Activated T-helper 17 cell treated with anti-CD3 and anti-CD28 coated beads, Interleukin-2, amount 50 U/mL, for 72 hours (primary cell): ENCODE measurements at regions not wholly inside any gene's neighbourhood (a gene's known extent, or its start where the extent isn't known, plus 50 kb on each side); places are given as distances from the start of the nearest gene placed in this dataset.

Experiments used
- ATAC-seq: fragments of 150-1000 bp; cut with Tn5 transposase; replicated peaks from 2 replicates; pipeline ENCODE4 v1.10.0; 2021; ENCODE audit warnings: mild to moderate bottlenecking, moderate library complexity
- H3K27ac Mint-ChIP-seq: one replicate; pipeline ENCODE4 v1.8.0; 2022; ENCODE audit warnings: mixed read lengths
- H3K27me3 Mint-ChIP-seq: one replicate; pipeline ENCODE4 v1.8.0; 2022; ENCODE audit warnings: mixed read lengths
- H3K36me3 Mint-ChIP-seq: one replicate; pipeline ENCODE4 v1.8.0; 2022; ENCODE audit warnings: low read depth, mild to moderate bottlenecking, mixed read lengths
- H3K4me1 Mint-ChIP-seq: one replicate; pipeline ENCODE4 v1.8.0; 2022; ENCODE audit warnings: mixed read lengths
- H3K4me3 Mint-ChIP-seq: one replicate; pipeline ENCODE4 v1.8.0; 2022; ENCODE audit warnings: mild to moderate bottlenecking, mixed read lengths
- H3K9me3 Mint-ChIP-seq: one replicate; pipeline ENCODE4 v1.8.0; 2022; ENCODE audit warnings: mixed read lengths

DNA sequence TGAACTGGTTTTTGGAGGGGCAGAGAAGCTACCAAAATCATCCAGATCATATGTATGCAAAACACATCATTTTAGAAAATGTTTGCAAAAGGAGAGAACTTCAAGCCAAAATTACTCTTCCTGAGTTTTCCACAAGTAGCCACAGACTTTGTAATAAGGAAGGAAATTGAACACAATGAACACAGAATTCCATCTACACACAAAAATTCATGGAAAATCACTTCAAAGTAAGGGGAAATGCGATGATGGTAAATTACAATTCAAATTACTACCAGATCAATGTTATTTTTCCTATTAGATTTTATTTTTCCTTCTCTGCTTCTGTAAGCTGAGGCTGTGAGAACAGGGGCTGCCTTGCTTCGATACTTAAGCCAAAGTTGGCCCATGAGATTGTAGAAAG lies 172.1 kb upstream of the ARL4C start:
- ATAC-seq = no peak
- H3K4me3 Mint-ChIP-seq = no peak overlapping the region
- H3K4me1 Mint-ChIP-seq = no peaks in the 10 kb centered on the region
- peaks cover 27% of the 10 kb centered on the region for H3K27me3 Mint-ChIP-seq
- H3K9me3 Mint-ChIP-seq = peaks cover 3% of the 10 kb centered on the region
- no peak overlapping the region for H3K27ac Mint-ChIP-seq
- no peaks in the 10 kb centered on the region for H3K36me3 Mint-ChIP-seq

DNA sequence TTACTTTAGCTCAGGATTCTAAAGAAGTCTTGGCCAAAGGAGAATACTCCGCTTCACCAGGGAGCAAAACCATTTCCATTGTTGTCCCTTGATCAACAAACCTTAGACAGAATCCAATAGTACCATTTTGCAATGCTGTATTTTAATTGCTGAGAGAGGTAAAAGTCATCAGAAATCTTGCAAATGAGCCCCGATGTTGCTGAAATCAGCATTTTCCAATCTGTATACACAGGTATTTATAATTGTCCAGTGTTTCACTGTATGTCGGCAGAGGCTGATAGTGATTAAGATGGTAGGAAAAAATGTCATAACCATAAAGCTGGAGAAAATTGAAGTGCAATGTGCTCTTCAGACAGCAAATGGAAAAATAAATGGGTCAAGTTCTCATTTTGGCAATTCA lies 170.0 kb upstream of the ARL4C start:
- Mint-ChIP-seq H3K27ac (no peak overlapping the region), H3K4me3 (no peak overlapping the region), H3K9me3 (peaks cover 11% of the 10 kb centered on the region), H3K36me3 (no peaks in the 10 kb centered on the region), H3K27me3 (peaks cover 26% of the 10 kb centered on the region), H3K4me1 (no peaks in the 10 kb centered on the region)
- no peak for ATAC-seq

DNA sequence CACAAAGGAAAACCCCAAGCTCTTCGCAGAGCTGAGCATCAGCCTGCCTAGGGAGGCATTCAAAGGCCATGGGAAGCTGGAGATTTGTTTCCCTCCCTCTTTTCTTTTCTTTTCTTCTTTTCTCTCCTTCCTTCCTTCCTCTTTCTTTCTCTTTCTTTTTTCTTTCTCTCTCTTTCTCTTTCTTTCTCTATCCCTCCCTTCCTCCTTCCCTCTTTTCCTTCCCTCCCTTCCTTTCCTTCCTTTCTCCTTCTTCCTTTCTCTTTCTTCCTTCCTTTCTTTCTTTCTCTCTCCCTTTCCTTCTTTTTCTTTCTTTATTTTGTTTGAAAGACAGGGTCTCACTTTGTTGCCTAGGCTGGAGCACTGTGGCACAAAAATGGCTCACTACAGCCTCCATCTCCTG lies 168.4 kb upstream of the ARL4C start:
- Mint-ChIP-seq H3K4me1 (no peaks in the 10 kb centered on the region), H3K27me3 (peaks cover 26% of the 10 kb centered on the region), H3K36me3 (no peaks in the 10 kb centered on the region), H3K9me3 (peaks cover 11% of the 10 kb centered on the region), H3K4me3 (no peak overlapping the region), H3K27ac (no peak overlapping the region)
- no peak for ATAC-seq

DNA sequence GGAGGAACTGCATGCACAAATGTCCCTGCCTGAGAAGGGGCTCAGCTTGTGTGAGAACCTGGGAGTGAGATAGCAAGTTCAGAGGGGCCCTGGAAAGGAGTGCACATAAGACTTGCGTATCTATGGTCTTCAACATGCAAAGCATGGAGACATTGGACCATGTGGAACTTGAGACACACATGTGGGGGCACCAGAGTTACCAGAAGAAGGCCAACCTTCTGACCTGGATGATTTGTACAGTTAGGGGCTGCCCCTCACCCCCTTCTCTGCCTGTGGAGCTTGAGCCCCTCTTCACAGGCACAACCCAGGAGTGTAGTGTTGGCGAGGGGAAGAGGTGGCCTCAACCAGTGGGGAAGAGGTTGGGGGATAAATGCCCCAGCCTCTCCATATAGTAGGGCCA lies 165.0 kb upstream of the ARL4C start:
- Mint-ChIP-seq H3K9me3 (peaks cover 15% of the 10 kb centered on the region), H3K36me3 (no peaks in the 10 kb centered on the region), H3K4me3 (no peak overlapping the region), H3K27me3 (peaks cover 27% of the 10 kb centered on the region), H3K4me1 (no peaks in the 10 kb centered on the region), H3K27ac (no peak overlapping the region)
- ATAC-seq = no peak

DNA sequence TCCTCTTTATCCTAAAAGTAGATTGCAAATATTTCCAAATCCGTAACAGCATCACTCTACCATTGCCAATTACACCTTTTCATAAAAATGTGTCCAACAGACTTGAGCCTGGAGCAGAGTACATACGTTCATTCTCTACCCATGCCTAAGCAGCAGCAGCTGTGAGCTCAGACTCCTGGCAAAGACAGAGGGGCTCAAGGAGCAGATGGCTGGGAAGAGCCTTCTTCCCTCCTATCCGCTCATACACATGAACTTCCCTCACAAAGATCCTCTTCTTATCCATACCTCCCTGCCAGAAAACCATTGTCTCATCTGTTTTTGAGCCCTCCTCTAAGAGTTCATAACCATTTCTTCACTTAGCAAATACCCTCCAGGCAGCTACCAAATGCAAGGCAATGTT lies 164.3 kb upstream of the ARL4C start:
- no peaks in the 10 kb centered on the region for H3K36me3 Mint-ChIP-seq
- H3K9me3 Mint-ChIP-seq = peaks cover 15% of the 10 kb centered on the region
- no peak overlapping the region for H3K4me3 Mint-ChIP-seq
- ATAC-seq = no peak
- no peaks in the 10 kb centered on the region for H3K4me1 Mint-ChIP-seq
- H3K27ac Mint-ChIP-seq = no peak overlapping the region
- H3K27me3 Mint-ChIP-seq = peaks cover 22% of the 10 kb centered on the region

DNA sequence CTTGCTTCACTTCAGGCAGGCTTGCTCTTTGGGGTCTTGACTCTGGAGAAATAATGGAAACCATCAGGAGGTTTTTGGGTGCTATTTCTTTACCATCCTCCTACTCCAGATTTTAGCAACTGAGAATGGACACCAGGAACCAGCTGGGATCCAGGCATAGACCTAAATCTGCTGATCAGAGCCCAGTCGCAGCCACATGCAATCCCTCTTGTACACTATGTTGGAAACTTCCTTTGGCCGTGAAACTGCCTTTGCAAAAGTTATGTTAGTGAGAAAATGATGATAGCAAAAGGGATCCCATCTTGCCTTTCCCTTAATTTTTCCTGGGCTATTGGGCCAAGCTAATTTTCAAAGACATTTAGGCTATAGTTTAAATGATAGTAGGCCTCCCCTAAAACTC lies 158.8 kb upstream of the ARL4C start:
- Mint-ChIP-seq H3K27me3 (peaks cover 20% of the 10 kb centered on the region), H3K36me3 (no peaks in the 10 kb centered on the region), H3K9me3 (peaks cover 4% of the 10 kb centered on the region), H3K27ac (no peak overlapping the region), H3K4me1 (no peaks in the 10 kb centered on the region), H3K4me3 (no peak overlapping the region)
- ATAC-seq = no peak

DNA sequence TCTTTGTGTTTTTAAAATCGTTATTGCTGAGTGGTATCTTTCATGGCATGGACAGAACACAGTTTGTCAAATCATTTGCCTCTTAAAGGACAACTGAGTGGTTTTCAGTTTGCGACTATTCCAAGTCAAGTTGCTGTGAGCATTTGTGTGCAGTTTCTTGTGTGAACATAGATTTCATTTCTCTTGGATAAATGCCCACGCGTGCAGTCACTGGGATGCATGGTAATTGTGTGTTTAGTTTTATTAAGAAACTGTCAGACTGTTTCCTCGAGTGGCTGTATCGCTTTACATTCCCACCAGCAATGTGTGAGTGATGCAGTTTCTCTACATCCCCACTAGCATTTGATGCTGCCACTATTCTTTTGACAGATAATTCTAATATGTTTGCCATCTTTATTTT lies 154.0 kb upstream of the ARL4C start:
- Mint-ChIP-seq H3K4me3 (no peak overlapping the region), H3K9me3 (no peaks in the 10 kb centered on the region), H3K36me3 (no peaks in the 10 kb centered on the region), H3K27me3 (peaks cover 20% of the 10 kb centered on the region), H3K27ac (no peak overlapping the region), H3K4me1 (no peaks in the 10 kb centered on the region)
- ATAC-seq = no peak

DNA sequence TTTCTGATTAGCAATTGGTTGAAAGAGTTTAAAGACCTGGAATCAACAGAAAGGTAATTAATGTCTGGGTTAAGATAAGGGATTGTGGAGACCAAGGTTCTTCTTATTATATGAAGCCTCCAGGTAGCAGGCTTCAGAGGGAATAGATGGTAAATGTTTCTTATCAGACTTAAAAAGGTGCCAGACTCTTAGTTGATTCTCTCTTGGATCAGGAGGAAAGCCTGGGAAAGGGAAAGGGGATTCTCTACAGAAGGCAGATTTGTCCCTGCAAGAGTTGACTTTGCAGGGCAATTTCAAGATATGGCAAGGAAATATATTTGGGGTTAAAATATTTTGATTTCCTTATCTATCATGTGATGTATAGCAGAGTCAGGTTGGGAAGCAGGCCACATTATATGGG lies 153.1 kb upstream of the ARL4C start:
- peaks cover 20% of the 10 kb centered on the region for H3K27me3 Mint-ChIP-seq
- H3K4me1 Mint-ChIP-seq = no peaks in the 10 kb centered on the region
- no peak overlapping the region for H3K4me3 Mint-ChIP-seq
- no peaks in the 10 kb centered on the region for H3K9me3 Mint-ChIP-seq
- ATAC-seq = no peak
- H3K27ac Mint-ChIP-seq = no peak overlapping the region
- H3K36me3 Mint-ChIP-seq = no peaks in the 10 kb centered on the region

DNA sequence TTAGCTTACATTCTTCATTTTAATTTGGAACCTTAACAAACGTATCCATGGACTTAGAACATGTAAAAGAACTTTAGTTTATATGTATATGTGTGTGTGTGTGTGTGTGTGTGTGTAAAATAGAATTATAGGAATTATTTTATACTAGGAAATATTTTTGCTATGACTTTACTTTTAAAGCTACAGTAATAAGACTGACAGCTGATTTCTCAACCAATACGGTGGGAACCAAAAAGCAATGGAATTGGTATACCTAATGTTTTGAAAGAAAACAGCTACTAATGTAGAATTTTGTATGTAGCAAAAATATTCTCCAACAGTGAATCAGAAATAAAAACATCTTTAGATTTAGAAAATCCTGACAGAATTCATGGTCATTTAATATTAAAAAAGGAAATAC lies 146.5 kb upstream of the ARL4C start:
- Mint-ChIP-seq H3K27me3 (peaks cover 16% of the 10 kb centered on the region), H3K4me3 (no peak overlapping the region), H3K36me3 (no peaks in the 10 kb centered on the region), H3K27ac (no peak overlapping the region), H3K4me1 (no peaks in the 10 kb centered on the region), H3K9me3 (peaks cover 9% of the 10 kb centered on the region)
- no peak for ATAC-seq

DNA sequence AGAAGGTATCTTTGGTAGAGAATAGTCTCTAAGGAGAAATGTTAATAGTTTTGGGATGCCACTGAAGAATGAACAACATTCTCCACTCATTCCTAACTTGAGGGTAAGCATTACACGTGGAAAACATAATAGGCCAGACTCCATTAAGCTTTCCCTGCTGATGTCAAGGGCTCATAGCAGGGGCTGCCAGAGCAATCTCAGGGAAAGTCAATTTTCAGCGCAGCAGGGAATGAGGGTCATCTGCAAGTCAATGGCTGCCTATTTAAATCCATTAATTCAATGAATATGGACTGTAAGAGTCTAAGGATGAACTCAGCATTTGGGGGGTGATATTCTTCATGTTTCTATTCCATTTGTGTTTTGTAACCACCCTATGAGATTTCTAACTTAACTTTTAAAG lies 144.2 kb upstream of the ARL4C start:
- no peak overlapping the region for H3K4me3 Mint-ChIP-seq
- peaks cover 16% of the 10 kb centered on the region for H3K27me3 Mint-ChIP-seq
- no peaks in the 10 kb centered on the region for H3K4me1 Mint-ChIP-seq
- no peak for ATAC-seq
- H3K27ac Mint-ChIP-seq = no peak overlapping the region
- H3K9me3 Mint-ChIP-seq = peaks cover 9% of the 10 kb centered on the region
- no peaks in the 10 kb centered on the region for H3K36me3 Mint-ChIP-seq

DNA sequence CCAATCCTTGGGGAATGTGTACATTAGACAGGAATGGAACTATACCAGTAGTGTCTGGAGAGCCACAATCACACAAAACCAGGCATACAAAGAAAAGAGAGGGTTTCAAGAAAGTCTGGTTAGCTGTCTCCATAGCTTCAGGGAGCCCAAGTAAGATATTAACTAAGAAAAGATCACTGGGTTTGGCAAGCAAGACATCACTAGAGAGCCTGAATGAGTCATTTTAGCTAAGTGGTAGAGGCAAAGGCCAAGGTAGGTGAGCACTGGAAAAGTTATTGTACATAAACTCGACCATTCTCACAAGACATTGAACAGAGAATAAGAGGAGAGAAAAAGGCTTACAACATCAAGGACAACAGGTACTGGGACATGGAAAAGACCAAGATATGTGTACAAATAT lies 143.8 kb upstream of the ARL4C start:
- H3K4me3 Mint-ChIP-seq = no peak overlapping the region
- H3K27me3 Mint-ChIP-seq = peaks cover 16% of the 10 kb centered on the region
- no peaks in the 10 kb centered on the region for H3K36me3 Mint-ChIP-seq
- no peaks in the 10 kb centered on the region for H3K4me1 Mint-ChIP-seq
- H3K27ac Mint-ChIP-seq = no peak overlapping the region
- ATAC-seq = no peak
- peaks cover 9% of the 10 kb centered on the region for H3K9me3 Mint-ChIP-seq

DNA sequence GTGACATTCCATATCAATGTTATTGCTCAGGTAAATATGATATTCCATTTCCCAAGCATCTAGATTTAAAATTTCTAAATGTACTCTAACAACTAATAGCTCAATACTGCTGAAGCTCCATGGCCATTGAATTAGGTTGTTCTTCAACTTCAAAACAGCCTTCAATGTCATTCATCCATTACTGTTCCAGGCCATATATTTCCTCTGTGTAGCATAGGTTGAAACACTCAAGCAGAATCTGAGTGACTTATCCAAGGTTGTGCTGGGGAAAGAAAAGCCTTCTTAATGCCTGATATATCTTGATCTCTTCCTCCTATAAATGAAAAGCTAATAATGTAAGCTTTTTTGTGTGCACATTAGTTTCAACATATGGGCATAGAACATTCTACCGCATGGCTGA lies 142.1 kb upstream of the ARL4C start:
- Mint-ChIP-seq H3K4me3 (no peak overlapping the region), H3K9me3 (peaks cover 9% of the 10 kb centered on the region), H3K36me3 (no peaks in the 10 kb centered on the region), H3K4me1 (no peaks in the 10 kb centered on the region), H3K27me3 (peaks cover 16% of the 10 kb centered on the region), H3K27ac (no peak overlapping the region)
- ATAC-seq = no peak

DNA sequence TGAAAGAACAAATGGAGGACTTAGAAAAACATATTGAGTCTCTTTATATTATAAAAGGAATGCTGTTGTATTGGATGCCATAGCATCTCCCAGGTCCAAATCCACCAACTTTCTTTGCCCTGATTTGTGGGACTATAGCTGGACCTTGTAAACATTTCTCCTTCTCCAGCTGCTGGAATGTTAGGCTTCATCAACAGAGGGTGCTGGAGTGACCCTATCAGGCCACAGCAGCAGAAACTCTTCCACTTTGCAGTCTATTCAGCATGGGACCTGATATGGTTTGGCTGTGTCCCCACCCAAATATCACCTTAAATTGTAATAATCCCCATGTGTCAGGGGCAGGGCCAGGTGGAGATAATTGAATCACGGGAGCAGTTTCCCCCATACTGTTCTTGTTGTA lies 138.4 kb upstream of the ARL4C start:
- Mint-ChIP-seq H3K4me1 (no peaks in the 10 kb centered on the region), H3K27ac (no peak overlapping the region), H3K9me3 (no peaks in the 10 kb centered on the region), H3K36me3 (no peaks in the 10 kb centered on the region), H3K4me3 (no peak overlapping the region), H3K27me3 (peaks cover 12% of the 10 kb centered on the region)
- ATAC-seq = no peak

DNA sequence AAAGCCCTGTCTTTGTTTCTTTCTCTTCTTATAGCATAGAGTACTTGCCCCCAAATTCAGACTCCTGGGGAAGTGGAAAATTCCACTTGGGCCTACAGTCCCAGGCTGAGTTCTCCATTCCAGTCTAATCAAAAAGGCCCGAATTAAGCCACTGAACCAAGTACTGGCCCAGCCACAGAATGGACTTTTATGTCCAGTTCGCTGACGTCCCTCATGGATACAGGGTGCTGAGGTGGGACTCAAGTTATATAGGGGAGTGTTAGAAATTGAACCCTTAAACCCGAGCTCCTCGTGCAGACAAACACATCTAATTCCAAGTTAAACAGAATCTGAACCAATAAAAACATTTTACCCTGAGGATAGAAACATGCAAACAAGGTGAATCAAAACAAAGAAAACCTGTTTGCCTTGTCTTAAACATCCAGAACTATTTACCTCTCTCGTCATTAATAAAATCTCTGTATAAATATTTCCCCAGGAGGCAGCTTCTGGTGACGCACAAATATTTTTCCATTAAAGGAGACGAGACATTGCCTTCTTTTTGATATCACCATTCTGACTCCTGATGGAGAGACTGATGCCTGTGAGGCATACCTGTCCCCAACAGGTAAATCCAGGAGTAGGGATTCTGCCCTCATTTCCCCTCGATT lies 136.8 kb upstream of the ARL4C start:
- Mint-ChIP-seq H3K27ac (no peak overlapping the region), H3K4me3 (no peak overlapping the region), H3K4me1 (no peaks in the 10 kb centered on the region), H3K36me3 (no peaks in the 10 kb centered on the region), H3K27me3 (peaks cover 16% of the 10 kb centered on the region), H3K9me3 (no peaks in the 10 kb centered on the region)
- no peak for ATAC-seq

DNA sequence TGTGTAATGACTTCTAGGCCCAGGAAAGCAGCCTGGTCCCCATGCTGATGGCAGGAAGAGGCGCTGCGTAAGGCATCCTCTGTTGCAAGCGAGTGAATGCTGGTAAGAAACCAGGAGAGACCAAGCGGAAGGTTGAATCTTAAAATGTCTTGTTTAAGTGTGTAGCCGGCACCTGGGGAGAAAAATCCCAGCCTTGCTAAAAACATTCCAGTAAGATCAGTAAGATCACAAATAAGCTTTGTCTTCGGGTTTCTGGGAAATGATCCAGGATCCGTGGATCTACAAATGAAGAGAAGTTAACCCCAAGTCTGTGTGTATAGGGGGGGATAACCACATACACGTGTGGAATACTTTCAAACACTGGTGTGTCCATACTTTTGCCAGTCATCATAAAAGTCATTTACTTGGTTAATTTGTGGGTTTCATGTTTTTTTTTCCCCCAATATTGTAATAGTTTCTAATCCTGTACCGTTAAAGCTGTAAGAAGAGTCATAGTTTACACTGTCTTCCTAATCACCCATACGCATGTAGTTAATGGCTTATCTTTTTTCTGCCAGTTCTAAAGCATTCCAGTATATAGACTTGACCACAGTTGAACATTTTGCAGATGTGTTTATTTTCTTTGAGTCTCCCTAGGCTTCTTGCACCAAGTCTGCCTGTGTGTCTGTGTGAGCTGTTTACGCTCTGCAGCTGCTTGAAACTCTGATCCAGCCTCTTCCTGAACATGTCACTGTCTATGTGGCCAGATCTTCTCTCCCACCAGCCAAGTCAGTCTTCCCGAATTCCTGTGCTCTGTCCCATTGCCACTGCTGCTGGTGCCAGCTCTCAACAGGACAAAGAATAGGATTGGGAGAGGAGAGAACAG lies 135.9 kb upstream of the ARL4C start:
- Mint-ChIP-seq H3K27ac (no peak overlapping the region), H3K36me3 (no peaks in the 10 kb centered on the region), H3K27me3 (peaks cover 19% of the 10 kb centered on the region), H3K4me3 (no peak overlapping the region), H3K9me3 (no peaks in the 10 kb centered on the region), H3K4me1 (no peaks in the 10 kb centered on the region)
- no peak for ATAC-seq
